Stimulated activated naive CD8-positive, alpha-beta T cell treated with anti-CD3 and anti-CD28 coated beads, Interleukin-15, Interleukin-2, amounts not matched to agents 100 U/mL and 50 U/mL, for 24 hours (primary cell): ENCODE measurements at regions not wholly inside any gene's neighbourhood (a gene's known extent, or its start where the extent isn't known, plus 50 kb on each side); places are given as distances from the start of the nearest gene placed in this dataset.
"Not testable (repeated sequence)": the region's sequence is repeated elsewhere in the genome, so short reads cannot be mapped to it uniquely, and the experiment has no call there.

ENCODE experiments used
- ATAC-seq: fragments of 150-1000 bp; cut with Tn5 transposase; one replicate; pipeline ENCODE4 v1.10.0; 2021
- DNase-seq: peaks from one replicate; pipeline ENCODE4 v3.0.0; 2021

DNA sequence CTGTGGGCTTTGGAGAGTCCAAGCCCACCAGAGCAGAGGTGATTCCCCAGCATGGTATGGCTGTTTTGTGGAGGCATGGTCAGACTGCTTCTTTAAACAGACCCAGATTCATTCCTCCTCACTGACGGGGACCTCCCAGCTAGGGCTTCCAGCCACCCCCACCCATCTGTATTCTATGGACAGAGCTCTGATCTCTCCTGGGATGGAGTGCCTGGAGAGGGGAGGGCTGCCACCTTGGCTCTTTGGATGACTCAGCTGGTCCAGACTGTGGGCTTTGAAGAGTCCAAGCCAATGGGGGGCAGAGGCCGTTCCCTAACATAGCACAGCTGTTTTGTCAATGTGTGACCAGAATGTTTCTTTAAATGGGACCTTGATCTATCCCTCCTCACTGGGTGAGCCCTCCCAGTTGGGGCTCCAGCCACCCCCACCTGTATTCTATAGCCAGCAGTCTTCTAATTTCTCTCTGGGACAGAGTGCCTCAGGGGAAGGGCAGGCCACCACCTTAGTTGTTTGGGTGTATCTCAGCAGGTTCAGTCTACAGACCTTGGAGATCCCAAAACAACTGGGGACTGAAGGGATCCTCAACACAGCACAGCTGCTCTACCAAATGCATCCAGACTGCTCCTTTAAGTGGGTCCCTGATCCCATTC is 122.0 kb upstream of the OSTN start:
- no peak for DNase-seq
- ATAC-seq = peak; percentile 9

DNA sequence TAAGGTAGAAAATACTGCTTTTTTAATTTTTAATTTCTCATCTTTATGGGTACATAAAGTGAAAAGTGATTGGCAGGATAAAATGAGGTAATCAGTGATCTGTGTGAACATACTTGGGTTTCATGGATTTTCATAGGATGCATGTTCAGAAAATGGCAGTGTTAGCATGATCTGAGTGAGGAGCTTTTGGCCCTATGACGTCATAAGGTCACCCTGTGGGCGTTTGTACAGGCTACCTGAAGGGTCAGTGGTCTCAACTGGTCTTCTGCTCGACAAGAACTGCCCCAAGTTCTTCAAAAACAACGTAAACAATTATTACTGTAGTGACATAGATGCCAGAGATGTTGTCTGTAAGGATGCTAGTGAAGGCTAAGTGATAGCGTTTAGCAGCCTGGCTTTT is 124.5 kb upstream of the OSTN start:
- ATAC-seq = no peak
- no peak for DNase-seq

DNA sequence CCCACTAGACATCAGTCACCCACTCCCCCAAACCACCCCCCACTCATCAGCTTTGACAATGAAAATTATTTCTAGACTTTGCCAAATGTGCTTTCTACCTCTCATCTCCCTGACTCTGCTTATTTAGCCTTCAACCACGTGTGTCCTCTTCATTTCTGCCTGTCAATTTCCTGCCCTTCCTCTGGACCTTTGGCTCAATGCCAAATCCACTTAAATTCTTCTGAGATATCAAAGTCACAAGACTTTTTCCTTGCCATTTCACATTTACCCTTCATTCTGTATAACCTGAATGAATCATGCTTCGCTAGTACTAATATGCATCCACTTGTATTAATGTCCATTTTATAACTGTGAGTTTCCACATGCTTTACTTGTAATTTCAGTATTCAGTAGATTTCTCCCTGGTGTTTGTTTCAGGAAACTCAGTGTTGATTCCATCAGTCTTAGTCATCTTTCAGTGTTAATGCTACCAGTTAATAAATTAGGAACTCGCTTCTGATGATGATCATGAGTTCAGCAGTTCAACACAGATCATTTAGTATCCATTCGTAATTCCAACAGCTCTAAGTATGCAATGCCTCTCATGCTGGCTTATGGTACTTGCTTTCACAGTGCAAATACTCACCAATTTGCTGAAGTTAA is 128.2 kb upstream of the OSTN start:
- ATAC-seq (no peak), DNase-seq (no peak)

DNA sequence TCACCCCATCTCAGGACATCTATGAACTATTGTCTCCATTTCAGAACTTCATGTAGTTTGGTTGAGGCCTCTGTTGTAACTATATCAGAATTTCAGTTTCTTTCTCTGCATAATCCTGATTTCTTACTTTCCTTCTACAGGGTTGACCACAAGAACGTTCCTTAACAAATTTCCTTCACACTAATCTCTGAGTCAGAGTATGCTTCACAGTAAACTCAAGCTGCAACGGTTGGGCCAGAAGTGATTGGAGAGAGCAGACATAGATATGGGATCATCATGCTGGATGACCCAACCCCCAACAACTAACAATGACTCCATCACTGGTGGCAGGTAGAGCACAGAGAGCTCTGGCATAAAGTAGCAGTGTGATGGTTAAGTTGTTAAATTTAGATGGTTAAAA is 128.8 kb upstream of the OSTN start:
- DNase-seq = no peak

DNA sequence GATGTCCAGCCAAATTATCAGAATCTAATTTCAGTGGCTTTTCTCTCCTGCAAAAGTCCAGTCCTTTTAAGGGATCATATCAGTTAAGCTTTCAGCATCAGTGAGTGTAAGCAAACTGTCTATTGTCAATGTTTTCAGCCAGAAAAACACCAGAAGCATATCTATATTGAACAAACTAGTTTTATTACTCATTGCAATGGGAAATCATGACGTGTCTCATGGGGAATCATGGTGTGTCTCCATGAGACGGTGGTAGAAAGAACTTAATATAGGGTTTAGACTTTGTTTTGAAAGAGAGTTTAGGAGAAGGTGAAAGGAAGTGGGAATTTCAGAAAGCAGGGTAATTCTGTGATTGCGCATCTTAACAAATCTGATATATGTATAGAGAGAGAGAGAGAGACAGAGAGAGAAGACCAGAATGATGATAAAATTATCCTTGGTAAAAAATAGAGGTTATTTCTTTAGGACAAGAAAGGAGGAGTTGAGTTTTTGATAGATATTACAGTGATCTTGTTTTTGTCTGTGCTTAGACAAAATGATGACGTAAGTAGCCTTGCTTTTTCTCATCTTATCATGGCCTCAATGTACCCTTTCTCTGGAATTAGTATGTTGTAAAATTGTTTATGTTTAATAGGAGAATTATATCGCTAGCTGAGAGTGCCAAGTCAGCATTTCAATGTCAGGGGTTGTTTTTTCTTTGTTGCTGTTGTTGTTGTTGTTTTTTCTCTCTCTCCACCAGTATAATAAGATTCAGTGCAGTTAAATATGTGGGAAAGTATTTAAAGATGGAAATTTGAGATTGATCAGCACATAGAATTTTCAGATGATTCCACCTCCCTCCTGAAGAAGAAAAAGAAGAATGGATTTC is 129.9 kb upstream of the OSTN start:
- DNase-seq = no peak

More for the DNA sequence above, 128.8 kb upstream of the OSTN start:
- ATAC-seq = no peak

DNA sequence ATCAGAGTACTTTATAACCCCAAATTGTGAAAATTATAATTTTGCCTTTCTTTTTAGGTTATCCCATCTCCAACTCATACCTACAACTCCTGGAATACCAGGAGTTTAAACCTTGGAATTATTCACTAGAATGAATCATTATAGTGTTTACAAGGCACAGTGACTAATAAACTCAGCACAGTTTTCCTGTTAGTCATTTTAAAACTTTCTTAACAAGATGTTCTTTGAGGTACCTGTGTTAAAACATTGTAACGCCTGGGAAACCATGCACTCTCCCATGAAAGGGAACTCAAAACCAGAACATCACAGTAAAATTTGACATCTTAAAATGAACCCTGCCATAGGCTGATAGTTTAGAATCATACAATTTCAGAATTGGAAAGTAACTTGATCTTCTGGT is 132.4 kb upstream of the OSTN start:
- ATAC-seq (no peak), DNase-seq (no peak)

More for the DNA sequence above, 129.9 kb upstream of the OSTN start:
- ATAC-seq = no peak

DNA sequence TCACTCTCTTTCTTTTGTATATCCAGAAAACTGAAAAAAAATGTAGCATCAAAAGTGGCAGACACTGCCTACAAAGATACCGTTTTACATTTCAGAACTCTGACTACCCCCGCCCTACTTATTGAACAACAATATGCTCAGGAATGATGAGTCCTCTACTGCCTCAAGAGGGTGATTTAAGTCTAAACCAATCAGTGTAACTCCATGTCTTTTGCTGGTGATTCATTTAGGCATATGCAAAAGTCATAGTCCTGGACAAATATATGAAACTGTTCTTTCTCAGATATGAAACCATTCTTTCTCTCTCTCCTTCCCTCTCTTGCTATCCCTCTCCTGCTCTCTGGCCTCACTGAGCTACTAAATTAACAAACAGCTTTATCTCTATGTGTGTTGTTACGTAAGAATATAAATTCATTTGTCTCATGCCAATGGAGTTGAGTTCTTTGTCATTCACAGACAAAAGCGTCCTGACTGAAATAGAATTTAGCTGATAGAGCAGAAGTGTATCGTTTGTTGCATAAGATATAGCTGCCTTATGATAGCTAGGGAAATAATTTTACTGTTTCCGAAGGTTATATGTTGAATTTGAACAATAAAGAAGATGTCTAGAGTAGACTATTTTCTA is 133.7 kb upstream of the OSTN start:
- DNase-seq (no peak), ATAC-seq (no peak)

DNA sequence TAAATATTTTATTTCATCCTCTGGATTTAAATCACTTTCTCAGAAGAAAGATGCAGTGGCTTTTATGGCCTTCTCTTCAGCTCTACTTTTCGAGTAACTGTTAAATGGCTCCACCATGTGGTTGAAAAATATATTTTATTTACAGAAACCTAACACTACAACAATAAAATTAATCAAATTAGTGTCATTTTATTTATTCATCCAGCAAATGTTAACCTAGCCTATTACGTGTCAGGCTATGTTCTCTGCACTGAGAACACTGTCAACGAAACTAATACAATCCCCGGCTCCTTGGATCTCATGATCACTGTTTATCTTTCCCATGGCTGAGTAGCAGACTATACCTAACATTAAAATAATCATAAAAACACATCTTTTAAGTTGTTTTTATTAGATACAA is 148.0 kb upstream of the OSTN start:
- DNase-seq (no peak), ATAC-seq (no peak)

DNA sequence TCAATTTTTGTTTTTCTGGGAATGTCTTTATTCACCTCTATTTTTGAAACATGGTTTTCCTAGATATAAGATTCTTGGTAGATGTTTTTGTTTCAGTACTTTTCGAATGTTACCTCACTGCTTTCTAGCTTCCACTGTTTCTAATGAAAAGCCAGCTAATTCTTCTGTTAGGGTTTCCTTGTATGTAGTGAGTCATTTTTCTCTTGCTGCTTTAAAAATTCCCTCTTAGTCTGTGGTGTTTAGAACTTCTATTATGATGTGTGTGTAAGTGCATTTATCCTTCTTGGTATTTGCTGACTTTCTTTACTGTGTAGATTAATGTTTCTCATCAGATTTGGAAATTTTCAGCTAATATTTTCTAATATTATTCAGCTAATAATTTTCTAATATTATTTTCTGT is 151.1 kb upstream of the OSTN start:
- DNase-seq (no peak), ATAC-seq (no peak)

DNA sequence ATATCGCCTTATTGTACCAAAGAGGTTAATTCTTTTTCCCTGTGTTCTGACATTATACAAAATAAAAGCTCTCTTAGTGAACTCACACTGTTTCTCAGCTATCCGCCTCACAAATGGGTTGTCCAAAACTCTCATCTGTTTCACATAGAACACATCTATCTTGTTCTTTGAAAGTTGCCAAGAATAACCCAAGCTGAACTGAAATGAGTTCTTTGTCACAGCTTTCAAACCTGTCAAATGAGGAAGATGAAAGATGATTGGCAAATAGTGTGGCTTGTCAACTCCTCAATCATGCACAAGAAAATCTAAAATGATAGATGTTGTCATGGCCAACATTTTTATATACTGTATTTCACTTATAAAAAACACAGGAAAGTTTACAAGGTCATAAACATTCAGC is 168.1 kb upstream of the OSTN start:
- ATAC-seq (no peak), DNase-seq (no peak)

DNA sequence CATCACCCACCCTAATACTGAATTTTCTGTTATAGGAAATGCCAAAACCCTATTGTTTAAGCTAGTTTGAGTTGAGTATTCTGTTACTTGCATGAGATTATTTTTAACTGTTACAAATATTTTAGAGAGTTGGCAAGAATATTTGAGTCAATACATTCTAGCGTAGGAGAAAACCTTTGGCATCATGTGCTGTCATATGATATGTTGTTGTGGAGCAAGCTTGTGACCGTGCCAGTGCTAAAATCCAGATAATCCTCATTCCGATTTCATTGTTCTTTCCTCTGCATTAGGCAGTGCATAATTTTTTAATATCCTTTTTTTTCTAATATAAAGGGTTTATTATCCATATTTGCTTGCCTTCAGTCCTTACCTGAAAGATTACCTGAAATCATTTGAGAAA is 168.0 kb upstream of the GMNC start:
- DNase-seq = no peak
- ATAC-seq = no peak

DNA sequence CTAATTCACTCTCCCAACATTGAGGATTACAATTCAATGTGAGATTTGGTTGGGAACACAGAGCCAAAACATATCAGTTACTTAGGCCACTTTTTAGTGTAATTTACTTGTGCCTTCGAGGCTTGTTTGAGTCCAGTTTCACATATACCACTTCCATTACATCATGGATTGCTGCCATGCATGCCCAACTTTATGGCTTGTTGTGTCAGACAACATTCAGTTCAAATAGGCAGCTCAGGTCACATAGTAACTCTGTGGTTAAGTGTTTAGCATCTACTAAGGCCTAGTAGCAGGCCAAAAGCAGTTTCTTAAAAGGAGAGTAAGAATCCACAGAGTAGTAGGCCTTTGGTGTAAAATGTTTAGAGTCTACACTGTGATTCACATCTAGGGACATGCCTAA is 164.3 kb upstream of the GMNC start:
- ATAC-seq (no peak), DNase-seq (no peak)

DNA sequence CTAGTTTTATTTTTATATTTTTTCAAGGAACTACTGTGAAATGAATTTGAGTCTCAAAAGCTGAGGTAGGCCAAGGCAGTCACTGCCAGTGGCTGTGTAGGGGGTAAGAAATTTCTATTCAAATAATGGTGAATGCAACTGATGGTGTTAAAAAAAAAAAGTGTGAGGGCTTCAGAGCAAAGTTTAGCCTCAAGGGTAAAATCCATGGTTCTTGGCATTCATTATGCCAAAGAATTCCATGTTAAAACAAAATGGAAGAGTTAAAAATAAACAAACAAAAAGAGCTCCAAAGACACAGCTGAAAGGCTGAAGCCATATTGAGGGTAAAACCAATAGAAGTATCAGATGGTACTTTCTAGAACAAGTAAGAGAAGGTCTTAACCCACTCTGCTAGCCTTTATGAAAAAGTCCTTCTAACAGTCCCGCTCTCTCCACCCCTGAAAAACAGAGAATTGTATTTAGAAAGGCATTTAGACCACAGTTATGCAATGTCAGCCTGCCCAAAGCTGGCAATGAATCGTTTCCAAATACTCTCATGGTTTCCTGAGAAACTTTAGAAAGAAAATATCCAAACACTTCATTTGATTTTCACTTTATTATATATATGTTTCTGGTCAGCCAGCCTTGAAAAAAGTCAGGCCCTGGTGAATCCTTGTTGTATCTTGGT is 158.4 kb upstream of the GMNC start:
- DNase-seq = no peak
- no peak for ATAC-seq

DNA sequence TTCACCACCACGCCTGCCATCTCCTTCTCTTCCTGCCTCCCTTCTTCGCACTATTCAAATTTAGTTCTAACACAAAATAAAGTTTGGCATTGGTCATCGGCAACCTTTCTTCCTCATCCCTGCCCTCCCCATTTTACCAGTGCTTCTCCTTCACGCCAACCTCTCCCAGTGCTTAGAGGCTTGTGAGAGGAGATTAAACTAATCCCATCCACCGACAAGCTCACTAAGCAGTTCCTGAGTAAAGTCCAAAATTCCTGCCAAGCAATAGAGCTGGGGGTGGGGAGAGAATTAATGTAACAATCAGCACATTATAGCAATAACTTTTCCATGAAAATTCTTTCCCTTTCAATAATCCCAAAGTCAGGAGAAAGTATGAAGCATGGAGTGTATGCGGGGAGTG is 157.4 kb upstream of the GMNC start:
- ATAC-seq = no peak
- no peak for DNase-seq

DNA sequence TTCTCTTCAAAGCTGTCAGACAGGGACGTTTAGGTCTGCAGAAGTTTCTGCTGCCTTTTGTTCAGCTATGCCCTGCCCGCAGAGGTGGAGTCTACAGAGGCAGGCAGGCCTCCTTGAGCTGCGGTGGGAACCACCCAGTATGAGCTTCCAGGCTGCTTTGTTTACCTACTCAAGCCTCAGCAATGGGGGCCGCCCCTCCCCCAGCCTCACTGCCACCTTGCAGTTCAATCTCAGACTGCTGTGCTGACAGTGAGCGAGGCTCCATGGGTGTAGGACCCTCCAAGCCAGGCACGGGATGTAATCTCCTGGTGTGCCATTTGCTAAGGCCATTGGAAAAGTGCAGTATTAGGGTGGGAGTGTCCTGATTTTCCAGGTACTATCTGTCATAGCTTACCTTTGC is 153.5 kb upstream of the GMNC start:
- ATAC-seq, DNase-seq: not testable (repeated sequence)

DNA sequence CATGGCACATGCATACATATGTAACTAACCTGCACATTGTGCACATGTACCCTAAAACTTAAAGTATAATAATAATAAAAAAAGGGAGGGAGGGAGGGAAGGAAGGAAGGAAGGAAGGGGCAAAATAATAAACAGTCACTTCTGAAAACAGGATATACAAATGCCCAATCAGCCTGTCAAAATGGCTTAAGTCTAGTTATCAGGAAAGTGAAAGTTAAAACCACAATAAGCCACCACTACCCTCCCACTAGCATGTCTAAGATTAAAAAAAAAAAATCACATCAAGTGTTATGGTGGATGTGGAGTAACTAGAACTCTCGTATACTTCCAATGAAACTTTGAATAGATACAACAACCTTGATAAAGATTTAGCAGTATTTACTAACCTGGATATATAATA is 145.6 kb upstream of the GMNC start:
- ATAC-seq = no peak

DNA sequence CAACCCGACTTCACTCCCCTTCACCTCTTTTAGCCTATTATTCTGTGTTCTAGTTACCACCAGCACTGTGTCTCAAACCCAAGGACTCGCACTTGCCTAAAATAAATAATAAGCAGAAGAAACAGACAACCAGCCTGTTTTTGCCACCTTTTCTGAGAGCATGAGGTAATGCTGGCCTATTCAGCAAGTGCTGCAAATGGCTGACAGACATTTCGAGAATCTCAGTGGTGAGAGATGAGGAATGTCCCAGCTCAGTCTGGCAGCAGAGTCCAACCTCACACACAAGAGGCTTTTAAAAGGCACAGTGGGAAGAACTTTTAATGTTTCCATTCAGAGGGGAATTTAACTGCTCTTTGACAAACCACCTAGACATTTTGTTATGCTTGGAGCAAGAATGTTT is 143.3 kb upstream of the GMNC start:
- ATAC-seq (no peak), DNase-seq (no peak)

More for the DNA sequence above, 145.6 kb upstream of the GMNC start:
- no peak for DNase-seq

DNA sequence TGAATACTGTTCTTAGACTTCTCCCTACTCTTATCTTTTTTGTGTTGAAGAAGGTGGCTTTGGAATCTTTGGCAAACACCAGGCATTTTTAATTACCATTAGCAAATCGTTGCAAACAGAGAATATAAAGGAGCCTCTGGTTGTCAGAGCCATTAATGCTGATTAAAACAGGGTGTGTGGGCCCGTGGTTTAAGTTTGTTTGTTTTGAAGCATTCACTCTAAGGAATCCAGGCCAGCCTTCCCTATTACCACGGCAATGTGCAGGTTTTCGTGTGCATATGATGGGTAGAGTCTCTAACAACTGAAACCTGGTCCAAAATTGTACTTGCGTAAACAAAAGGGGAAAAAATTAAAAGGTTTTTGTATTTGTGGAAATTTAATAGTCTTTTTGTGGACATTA is 141.2 kb upstream of the GMNC start:
- ATAC-seq (no peak), DNase-seq (no peak)

DNA sequence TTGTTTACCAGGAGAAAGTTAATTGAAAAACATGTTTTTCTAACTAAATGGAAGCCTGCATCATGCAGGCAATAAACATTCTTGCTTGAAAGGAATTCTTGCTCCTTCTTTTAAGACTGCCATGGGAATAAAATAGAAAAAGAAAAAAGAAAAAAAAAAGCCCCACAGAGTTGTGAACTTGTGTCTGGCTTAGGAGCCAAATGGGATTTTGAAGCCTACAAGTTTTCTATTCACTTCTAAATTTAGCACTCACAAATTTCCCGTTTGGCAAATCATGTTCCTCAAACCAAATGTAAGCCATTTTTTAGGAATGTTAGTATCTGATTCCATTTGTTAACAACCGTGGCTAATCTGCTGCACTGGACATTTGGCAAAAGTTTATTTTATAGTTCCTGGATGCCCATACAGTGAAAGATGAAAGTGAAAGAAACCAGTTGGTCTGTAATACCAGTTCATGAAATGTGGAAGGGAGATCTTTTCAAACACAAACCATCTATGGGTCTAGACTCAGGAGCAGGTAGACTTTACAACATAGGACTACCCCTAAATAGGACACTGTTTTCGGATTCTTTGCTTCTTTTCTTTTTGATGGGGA is 133.8 kb upstream of the GMNC start:
- ATAC-seq (no peak), DNase-seq (no peak)

DNA sequence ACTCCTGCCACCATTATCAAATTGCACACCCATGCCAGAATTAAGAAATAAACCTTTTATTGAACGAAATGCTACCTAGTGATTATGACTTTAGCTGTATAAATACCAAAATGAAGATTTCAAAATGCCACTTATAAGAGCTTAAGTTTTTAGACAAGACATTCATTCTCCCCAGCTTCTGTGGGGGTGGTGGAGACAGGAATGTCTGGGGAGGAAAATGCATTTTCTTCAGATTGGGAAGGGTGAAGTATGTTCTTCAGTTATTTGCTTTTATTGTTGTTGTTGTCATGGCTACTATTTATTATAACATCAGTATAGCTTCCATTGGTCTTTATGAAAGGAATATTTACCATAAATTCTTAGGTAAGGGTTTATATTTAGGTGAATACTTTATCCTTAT is 132.7 kb upstream of the GMNC start:
- DNase-seq (no peak), ATAC-seq (no peak)

DNA sequence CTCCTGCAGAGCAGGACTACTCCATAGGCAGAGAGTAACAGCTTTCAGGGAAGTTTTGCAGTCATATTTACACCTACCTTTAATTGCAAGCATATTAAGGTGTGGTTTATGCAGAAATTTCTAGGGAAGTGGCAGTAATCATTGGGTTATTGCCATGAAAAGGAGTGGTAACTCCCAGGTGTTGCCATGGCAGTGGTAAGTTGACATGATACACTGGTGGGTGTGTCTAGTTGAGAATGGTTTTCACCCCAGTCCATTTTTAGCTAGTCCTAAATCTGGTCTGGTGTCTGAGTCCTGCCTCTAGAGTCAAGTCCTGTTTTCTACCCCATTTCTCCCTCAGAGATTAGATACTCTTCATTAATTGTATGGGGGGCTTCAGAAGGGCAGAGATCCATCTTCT is 128.4 kb upstream of the GMNC start:
- no peak for DNase-seq
- no peak for ATAC-seq

DNA sequence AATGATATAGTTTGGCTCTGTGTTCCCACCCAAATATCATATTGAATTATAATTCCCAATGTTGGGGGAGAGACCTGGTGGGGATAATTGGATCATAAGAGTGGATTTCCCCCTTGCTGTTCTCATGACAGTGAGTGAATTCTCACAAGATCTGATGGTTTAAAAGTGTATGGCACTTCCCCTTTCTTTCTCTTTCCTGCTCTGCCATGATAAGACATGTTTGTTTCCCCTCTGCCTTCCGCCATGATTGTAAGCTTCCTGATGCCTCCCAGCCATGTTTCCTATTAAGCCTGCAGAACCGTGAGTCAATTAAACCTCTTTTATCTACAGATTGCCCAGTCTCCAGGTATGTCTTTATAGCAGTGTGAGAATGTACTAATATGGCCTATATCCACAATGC is 126.7 kb upstream of the GMNC start:
- no peak for DNase-seq

More for the DNA sequence above, 126.7 kb upstream of the GMNC start:
- no peak for ATAC-seq
